Fibroblast of gingiva (primary cell): ENCODE measurements at regions not wholly inside any gene's neighbourhood (a gene's known extent, or its start where the extent isn't known, plus 50 kb on each side); places are given as distances from the start of the nearest gene placed in this dataset.
"Not testable (repeated sequence)": the region's sequence is repeated elsewhere in the genome, so short reads cannot be mapped to it uniquely, and the experiment has no call there.

ENCODE experiments used
- DNase-seq: peaks from one replicate; pipeline ENCODE4 v3.0.0-alpha.2; 2011; ENCODE audit warnings: low read depth

GRCh38 chr1:212495766-212496494 lies 63.2 kb downstream of the NENF start:
- DNase-seq: no peak

GRCh38 chr1:212496682-212497081 lies 64.0 kb downstream of the NENF start:
- DNase-seq: no peak

DNA sequence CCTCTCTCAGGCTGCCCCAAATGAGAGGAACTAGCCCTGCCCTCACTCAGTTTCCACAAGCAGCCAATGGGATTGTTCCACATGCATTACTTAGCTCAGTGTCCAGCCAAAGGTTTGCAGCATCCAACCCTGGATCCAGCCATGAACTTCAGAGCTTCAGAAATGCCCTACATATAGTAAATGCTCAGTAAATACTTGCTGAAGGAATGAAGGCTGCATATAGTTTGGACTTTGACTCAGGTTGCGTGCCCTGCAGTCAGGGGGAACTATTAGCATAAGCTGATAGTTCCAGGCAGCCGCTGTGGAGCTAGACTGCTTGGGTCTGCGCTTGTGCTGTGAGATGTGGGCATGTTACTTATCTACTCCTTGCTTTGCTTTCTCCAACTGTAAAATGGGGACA lies 64.8 kb downstream of the NENF start:
- no peak for DNase-seq

- no peak for DNase-seq
Measured at GRCh38 chr1:212498283-212499040, 65.7 kb downstream of the NENF start.

GRCh38 chr1:212500351-212500750 lies 67.6 kb downstream of the NENF start:
- no peak for DNase-seq

- no peak for DNase-seq
Measured at GRCh38 chr1:212500983-212501382, 68.3 kb downstream of the NENF start.

DNA sequence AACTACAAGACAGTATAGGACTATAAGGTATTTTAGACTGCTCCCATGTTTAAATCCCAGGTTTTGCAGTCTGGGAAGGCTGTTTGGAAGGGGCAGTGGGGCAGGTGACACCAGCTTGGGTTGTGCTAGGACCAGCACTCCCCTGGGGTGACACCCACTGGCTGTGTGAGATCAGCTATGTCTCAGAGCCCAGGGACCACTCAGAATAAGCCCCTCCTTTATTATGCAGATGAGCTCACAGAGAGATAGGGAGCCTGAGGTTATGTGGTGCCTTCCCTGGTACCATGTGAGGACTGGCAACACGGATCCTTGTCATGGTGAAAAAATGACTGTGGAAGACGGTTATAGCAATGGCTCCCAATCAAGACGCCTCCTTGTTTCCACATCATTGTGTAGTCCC lies 71.0 kb downstream of the NENF start:
- DNase-seq: no peak

- no peak for DNase-seq
Measured at GRCh38 chr1:212504171-212504803, 71.6 kb downstream of the NENF start.

- DNase-seq: no peak
Measured at GRCh38 chr1:212506666-212507065, 73.9 kb downstream of the NENF start.

DNA sequence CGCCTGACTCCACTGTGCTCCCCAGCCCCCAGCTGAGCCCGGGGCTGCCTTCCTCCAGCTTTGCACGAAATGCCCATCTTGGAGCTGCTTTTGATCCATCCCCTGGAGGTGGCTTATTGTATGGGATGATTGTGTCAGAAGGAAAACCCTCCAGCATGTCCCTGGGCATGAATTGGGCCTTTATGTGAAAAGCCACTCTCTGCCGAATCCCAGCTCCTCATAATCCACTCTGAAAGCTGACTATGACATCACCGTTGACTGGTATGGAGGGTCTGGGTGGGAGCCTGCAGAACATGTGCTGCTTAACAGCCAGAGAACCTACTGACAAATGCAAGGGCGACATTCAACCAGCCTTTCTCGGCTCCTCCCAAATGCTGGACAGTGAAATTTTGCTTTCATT lies 74.6 kb downstream of the NENF start:
- no peak for DNase-seq

- no peak for DNase-seq
Measured at GRCh38 chr1:212512816-212513559, 80.3 kb downstream of the NENF start.

DNA sequence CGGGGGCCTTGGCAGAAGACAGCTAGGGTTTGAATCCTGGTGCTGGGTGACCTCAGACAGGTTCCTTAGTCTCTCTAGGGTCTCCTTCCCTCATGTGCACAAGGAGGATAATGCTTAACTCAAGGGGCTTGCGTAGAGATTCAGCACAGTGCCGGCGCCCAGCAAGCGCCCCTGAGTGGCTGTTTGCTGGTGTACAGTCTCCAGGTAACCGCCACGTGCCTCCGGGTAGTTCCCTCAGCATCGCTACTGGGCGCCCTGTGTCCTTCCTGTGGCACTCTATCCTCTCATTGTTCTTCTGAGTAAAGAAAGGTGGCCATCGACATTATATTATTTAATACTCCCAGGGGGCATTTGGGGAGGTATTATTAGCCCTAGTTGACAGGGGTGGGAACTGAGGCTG lies 80.9 kb downstream of the NENF start:
- no peak for DNase-seq

- no peak for DNase-seq
Measured at GRCh38 chr1:212514056-212514614, 81.4 kb downstream of the NENF start.

- DNase-seq: no peak
Measured at GRCh38 chr1:212514782-212515181, 82.1 kb downstream of the NENF start.

GRCh38 chr1:212515329-212515760 lies 82.6 kb downstream of the NENF start:
- DNase-seq: no peak

DNA sequence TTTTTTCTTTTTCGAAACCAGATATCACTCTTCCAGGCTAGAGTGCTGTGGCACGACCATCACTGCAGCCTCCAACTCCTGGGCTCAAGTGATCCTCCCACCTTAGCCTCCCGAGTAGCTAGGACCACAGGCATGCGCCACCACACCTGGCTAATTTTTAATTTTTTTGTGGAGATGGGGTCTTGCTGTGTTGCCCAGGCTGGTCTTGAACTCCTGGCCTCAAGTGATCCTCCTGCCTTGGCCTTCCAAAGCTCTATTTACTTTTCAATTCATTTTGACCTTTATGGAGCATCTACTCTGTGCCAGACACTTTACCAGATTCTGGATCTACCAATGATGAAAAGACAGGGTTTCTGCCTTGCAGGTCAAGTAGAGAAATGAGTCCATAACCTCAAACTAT lies 83.3 kb downstream of the NENF start:
- not testable (repeated sequence) for DNase-seq

DNA sequence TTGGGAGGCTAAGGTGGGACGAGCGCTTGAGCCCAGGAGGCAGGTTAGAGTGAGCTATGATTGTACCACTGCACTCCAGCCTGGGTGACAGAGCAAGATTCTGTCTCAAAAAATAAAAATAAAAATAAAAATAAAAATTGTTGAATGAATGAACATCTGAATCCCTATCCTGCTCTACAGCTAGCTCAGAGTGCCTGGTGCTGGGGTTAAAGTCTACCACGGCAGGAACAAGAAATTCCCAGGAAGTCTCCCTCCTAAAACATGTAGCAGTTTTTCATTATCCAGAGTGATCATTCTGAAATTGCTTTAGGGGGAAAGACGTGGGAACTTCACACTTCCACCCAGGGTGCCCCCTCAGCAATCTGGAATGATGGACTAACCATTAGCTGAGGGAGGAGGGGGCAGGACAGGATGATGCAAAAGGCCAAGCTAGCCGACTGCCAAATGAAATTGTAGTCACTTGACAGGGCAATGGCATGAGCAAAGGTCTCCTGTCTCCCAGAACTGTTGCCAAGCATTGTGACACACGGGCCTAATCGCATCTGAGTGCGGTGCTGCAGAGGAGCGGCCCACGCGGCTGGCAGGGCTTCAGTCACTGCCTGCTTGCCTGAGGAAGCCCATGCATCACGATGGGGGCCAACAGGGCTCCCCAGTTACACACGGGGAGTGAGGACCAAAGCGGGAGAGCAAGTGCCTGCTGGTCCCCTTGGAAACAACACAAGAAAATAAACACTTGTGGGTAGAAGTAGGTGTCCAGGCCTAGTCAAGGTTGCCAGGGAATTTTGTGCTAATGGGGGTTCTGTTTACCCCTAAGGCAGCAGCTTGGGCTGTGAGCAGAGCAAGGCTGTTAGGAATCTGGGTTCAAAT lies 85.7 kb downstream of the NENF start:
- peak; percentile 83 for DNase-seq

DNA sequence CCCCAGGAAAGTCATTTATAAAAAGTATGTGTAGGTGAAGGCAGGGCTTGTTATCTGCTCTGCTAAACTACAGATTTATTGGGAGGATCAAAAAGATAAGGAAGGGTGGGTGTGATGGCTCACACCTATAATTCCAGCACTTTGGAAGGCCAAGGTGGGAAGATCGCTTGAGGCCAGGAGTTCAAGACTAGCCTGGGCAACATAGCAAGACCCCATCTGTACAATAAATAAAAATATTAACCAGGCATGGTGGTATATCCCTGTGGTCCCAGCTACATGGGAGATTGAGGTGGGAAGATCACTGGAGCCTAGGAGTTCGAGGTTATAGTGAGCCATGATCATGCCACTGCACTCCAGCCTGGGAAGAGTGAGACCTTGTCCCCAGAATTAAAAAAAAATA lies 86.4 kb downstream of the NENF start:
- DNase-seq: no peak

- no peak for DNase-seq
Measured at GRCh38 chr1:212520299-212520698, 87.6 kb downstream of the NENF start.

DNA sequence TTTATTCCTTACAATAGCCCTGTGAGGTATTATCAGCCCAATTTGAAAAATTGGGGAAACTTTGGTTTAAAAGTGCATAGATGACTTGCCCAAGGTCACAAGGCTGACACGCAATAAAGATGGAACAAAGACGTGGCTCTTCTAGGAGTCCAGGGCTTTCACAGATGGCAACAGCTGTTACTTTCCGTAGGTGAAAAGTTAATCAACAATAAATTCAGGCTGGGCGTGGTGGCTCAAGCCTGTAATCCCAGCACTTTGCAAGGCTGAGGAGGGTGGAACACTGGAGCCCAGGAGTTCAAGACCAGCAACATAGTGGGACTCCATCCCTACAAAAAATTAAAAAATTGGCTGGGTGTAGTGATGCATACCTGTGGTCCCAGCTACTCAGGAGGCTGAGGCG lies 87.8 kb upstream of the ATF3 start:
- DNase-seq: no peak

DNA sequence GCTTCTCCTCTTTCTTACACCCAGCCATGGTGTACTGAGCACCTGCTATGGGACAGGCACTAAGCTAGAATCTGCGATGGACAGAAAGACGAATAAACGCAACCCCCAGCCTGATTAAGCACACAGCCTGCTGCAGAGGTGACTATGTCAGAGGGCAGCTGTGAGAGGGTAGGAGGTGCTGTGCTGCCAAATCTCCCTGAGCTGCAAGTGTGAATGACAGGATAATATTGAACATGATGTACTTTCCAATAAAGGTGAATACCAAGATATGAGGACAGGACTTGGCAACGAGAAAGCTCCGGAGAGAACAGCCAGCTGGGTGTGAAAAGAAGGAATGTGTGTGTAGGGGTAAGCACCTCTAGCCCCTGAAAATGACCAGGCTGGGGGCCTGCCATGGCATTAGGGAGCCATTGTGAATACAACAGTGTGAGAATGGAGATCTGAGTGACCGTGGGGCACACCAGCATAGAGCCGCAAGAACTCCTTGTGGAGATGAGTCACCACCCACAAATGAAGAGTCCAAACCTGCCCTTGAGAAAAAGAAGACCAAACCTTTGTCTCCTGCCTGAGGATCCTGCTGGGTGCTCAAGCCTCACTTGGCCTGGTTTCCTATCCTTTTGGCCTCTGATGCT lies 83.0 kb upstream of the ATF3 start:
- no peak for DNase-seq
